Ectodermal cell (in vitro differentiated cells): ENCODE measurements at regions not wholly inside any gene's neighbourhood (a gene's known extent, or its start where the extent isn't known, plus 50 kb on each side); places are given as distances from the start of the nearest gene placed in this dataset.

Source experiments
- H3K27ac ChIP-seq: 2 replicates; pipeline ENCODE4 v1.7.0; 2013; ENCODE audit warnings: mild to moderate bottlenecking, low read depth, low read length; ENCODE audit not compliant: insufficient read depth, poor library complexity, severe bottlenecking
- H3K27me3 ChIP-seq: 2 replicates; pipeline ENCODE4 v1.7.0; 2013; ENCODE audit warnings: mild to moderate bottlenecking, low read length; ENCODE audit not compliant: insufficient read depth, control insufficient read depth, poor library complexity, severe bottlenecking
- H3K36me3 ChIP-seq: one replicate; pipeline ENCODE4 v1.7.0; 2013; ENCODE audit warnings: low read length; ENCODE audit not compliant: control insufficient read depth, insufficient read depth
- H3K4me1 ChIP-seq: one replicate; pipeline ENCODE4 v1.7.0; 2013; ENCODE audit warnings: low read length; ENCODE audit not compliant: control insufficient read depth, insufficient read depth
- H3K4me3 ChIP-seq: 2 replicates; pipeline ENCODE4 v1.7.0; 2013; ENCODE audit warnings: low read depth, low read length, control low read depth; ENCODE audit not compliant: insufficient read depth
- H3K9me3 ChIP-seq: 2 replicates; pipeline ENCODE4 v1.7.0; 2013; ENCODE audit warnings: mild to moderate bottlenecking, low read length, moderate library complexity; ENCODE audit not compliant: control insufficient read depth
- WGBS, 2 experiments: methylation state at CpG; one replicate each; pipeline ENCODE4 v1.1.7; 2013; ENCODE audit warnings: missing lambda C conversion rate in 2 of 2; 5-methylcytosine and 5-hydroxymethylcytosine counted together

- Histone ChIP-seq H3K27me3 (no peaks in the 10 kb centered on the region), H3K4me1 (no peaks in the 10 kb centered on the region), H3K27ac (no peak overlapping the region), H3K4me3 (no peak overlapping the region), H3K36me3 (no peaks in the 10 kb centered on the region), H3K9me3 (no peaks in the 10 kb centered on the region)
- WGBS, 2 experiments, result 91 to 92% methylated on average over 6 of the region's 6 CpGs
These were observed 55.3 kb upstream of the LEKR1 start for GRCh38 chr3:156770699-156771414.

GRCh38 chr3:156772588-156773206 is 53.5 kb upstream of the LEKR1 start:
- no peak overlapping the region for H3K4me3 ChIP-seq
- H3K36me3 ChIP-seq, result no peaks in the 10 kb centered on the region
- H3K9me3 ChIP-seq, result no peaks in the 10 kb centered on the region
- no peak overlapping the region for H3K27ac ChIP-seq
- no peaks in the 10 kb centered on the region for H3K27me3 ChIP-seq
- WGBS, 2 experiments, result 85 to 88% methylated on average over 2 of the region's 2 CpGs
- H3K4me1 ChIP-seq, result no peaks in the 10 kb centered on the region

GRCh38 chr3:156776031-156776430 is 50.1 kb upstream of the LEKR1 start:
- Histone ChIP-seq H3K27me3 (no peaks in the 10 kb centered on the region), H3K4me1 (no peaks in the 10 kb centered on the region), H3K4me3 (no peak overlapping the region), H3K36me3 (no peaks in the 10 kb centered on the region), H3K9me3 (no peaks in the 10 kb centered on the region), H3K27ac (no peak overlapping the region)
- WGBS, 2 experiments, result 86 to 96% methylated on average over 1 to 2 of the region's 2 CpGs
